ENCODE measurements at regions not wholly inside any gene's neighbourhood (a gene's known extent, or its start where the extent isn't known, plus 50 kb on each side); places are given as distances from the start of the nearest gene placed in this dataset.

- Histone ChIP-seq H3K9me3 (peaks cover 0 to 29% (median 0%) of the 10 kb centered on the region in 4 donors), H3K27ac (no peak overlapping the region), H3K4me3 (no peak overlapping the region), H3K36me3 (no peaks in the 10 kb centered on the region), H3K27me3 (no peaks in the 10 kb centered on the region), H3K4me1 (no peaks in the 10 kb centered on the region)
- 89 to 97% methylated on average over 1 of the region's 1 CpG for WGBS, 2 donors
- no peak for TF ChIP-seq POLR2A (IDR thresholded peaks at IDR 0.05)
- TF ChIP-seq, protein P1, sequence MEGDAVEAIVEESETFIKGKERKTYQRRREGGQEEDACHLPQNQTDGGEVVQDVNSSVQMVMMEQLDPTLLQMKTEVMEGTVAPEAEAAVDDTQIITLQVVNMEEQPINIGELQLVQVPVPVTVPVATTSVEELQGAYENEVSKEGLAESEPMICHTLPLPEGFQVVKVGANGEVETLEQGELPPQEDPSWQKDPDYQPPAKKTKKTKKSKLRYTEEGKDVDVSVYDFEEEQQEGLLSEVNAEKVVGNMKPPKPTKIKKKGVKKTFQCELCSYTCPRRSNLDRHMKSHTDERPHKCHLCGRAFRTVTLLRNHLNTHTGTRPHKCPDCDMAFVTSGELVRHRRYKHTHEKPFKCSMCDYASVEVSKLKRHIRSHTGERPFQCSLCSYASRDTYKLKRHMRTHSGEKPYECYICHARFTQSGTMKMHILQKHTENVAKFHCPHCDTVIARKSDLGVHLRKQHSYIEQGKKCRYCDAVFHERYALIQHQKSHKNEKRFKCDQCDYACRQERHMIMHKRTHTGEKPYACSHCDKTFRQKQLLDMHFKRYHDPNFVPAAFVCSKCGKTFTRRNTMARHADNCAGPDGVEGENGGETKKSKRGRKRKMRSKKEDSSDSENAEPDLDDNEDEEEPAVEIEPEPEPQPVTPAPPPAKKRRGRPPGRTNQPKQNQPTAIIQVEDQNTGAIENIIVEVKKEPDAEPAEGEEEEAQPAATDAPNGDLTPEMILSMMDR (IDR thresholded peaks at IDR 0.05): no peak
- no peak for TF ChIP-seq EP300 (IDR thresholded peaks at IDR 0.05)
- no peak for DNase-seq (ENCODE audit: low spot score in 2 of 2)
Measured at GRCh38 chr10:108014902-108015177, 850.3 kb upstream of the SORCS1 start.

GRCh38 chr10:108014145-108014901 is 849.8 kb upstream of the SORCS1 start:
- 75 to 86% methylated on average over 4 of the region's 4 CpGs for WGBS, 2 donors
- DNase-seq (ENCODE audit: low spot score in 2 of 2): no peak
- no peak overlapping the region for H3K4me3 ChIP-seq

DNA sequence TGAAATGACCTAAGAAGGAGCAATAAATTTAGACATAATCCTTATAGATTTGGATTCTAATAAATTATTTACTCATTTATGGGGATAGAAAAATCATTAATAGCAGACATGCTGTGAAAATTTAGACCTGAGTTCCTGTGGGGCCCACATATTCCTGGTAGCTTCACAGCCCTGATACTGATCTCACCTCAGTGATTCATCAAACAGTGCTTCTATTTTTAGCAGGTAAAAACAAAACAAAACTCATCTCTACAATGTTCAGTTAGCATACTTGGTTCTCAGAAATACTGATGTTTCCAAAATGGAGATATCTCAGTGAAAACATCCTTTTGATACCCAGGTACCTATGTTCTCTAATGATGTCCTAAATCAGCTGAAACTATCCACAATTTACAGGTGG is 841.1 kb upstream of the SORCS1 start:
- Histone ChIP-seq H3K4me3 (no peak overlapping the region), H3K4me1 (no peaks in the 10 kb centered on the region), H3K36me3 (no peaks in the 10 kb centered on the region), H3K9me3 (peaks cover 0 to 10% (median 0%) of the 10 kb centered on the region in 4 donors), H3K27me3 (no peaks in the 10 kb centered on the region), H3K27ac (no peak overlapping the region)
- no peak for DNase-seq (ENCODE audit: low spot score in 2 of 2)
- no peak for TF ChIP-seq EP300 (IDR thresholded peaks at IDR 0.05)
- no peak for TF ChIP-seq POLR2A (IDR thresholded peaks at IDR 0.05)

More at GRCh38 chr10:108014145-108014901, 849.8 kb upstream of the SORCS1 start:
- Histone ChIP-seq H3K27ac (no peak overlapping the region), H3K9me3 (peaks cover 0 to 24% (median 0%) of the 10 kb centered on the region in 4 donors), H3K4me1 (no peaks in the 10 kb centered on the region), H3K27me3 (no peaks in the 10 kb centered on the region), H3K36me3 (no peaks in the 10 kb centered on the region)
- no peak for TF ChIP-seq EP300 (IDR thresholded peaks at IDR 0.05)
- TF ChIP-seq, protein P1 (IDR thresholded peaks at IDR 0.05): no peak
- TF ChIP-seq POLR2A (IDR thresholded peaks at IDR 0.05): no peak

DNA sequence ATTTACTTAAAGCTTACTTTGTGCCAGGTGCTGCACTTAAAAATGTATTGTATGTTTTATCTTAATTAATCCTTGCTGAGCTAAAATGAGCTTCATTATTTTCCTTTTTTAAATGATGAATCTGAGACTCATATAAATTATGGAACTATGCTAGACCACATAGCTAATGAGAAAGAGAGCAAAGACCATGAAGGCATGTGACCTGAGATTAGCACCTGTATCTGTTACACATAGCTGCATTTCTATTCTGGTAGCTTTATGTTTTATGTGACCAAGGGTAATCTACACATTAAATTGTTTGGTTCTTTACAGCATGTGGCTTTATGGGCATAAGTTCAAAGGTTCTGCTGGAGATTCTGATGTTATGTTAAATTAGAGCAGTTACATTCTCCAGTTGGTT is 839.1 kb upstream of the SORCS1 start:
- H3K36me3 ChIP-seq: no peaks in the 10 kb centered on the region
- TF ChIP-seq POLR2A (IDR thresholded peaks at IDR 0.05) (no peak), EP300 (IDR thresholded peaks at IDR 0.05) (no peak)
- TF ChIP-seq, protein P1 (IDR thresholded peaks at IDR 0.05): no peak
- peaks cover 0 to 10% (median 0%) of the 10 kb centered on the region in 4 donors for H3K9me3 ChIP-seq
- no peaks in the 10 kb centered on the region for H3K27me3 ChIP-seq
- no peaks in the 10 kb centered on the region for H3K4me1 ChIP-seq
- no peak overlapping the region for H3K27ac ChIP-seq
- no peak overlapping the region for H3K4me3 ChIP-seq
- no peak for DNase-seq (ENCODE audit: low spot score in 2 of 2)

- Histone ChIP-seq H3K27me3 (no peaks in the 10 kb centered on the region), H3K4me3 (no peak overlapping the region)
- TF ChIP-seq EP300 (IDR thresholded peaks at IDR 0.05) (no peak), POLR2A (IDR thresholded peaks at IDR 0.05) (no peak)
- TF ChIP-seq, protein P1 (IDR thresholded peaks at IDR 0.05): no peak
Measured at GRCh38 chr10:108003061-108003460, 838.6 kb upstream of the SORCS1 start.

DNA sequence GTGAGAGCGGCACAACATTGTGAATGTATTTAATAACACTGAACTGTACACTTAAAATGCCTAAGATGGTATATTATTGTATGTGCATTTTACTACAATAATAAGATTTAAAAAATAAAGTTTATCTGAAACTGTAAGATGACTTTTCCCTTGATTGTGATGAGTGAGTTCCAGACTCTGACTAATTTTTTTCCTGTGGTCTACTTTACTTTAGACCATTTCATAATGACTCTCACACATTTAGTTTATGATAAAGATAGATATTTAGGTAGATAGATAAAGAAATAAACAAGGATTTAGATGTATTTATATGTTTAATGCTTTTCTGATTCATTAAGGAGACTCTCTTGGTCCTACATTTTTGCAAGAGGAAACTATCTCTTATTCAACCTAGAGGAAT is 835.9 kb upstream of the SORCS1 start:
- TF ChIP-seq, protein P1 (IDR thresholded peaks at IDR 0.05): no peak
- TF ChIP-seq EP300 (IDR thresholded peaks at IDR 0.05) (no peak), POLR2A (IDR thresholded peaks at IDR 0.05) (no peak)
- H3K27ac ChIP-seq: no peak overlapping the region
- H3K4me3 ChIP-seq: no peak overlapping the region
- DNase-seq (ENCODE audit: low spot score in 2 of 2): no peak
- no peaks in the 10 kb centered on the region for H3K36me3 ChIP-seq
- 57 to 59% methylated on average over 1 of the region's 1 CpG for whole genome bisulfite sequencing, 2 donors
- no peaks in the 10 kb centered on the region for H3K27me3 ChIP-seq
- no peaks in the 10 kb centered on the region for H3K4me1 ChIP-seq
- H3K9me3 ChIP-seq: no peaks in the 10 kb centered on the region

More at GRCh38 chr10:108003061-108003460, 838.6 kb upstream of the SORCS1 start:
- no peaks in the 10 kb centered on the region for H3K36me3 ChIP-seq
- H3K4me1 ChIP-seq: no peaks in the 10 kb centered on the region
- peaks cover 0 to 8% (median 0%) of the 10 kb centered on the region in 4 donors for H3K9me3 ChIP-seq
- DNase-seq (ENCODE audit: low spot score in 2 of 2): no peak
- H3K27ac ChIP-seq: no peak overlapping the region

Data from tibial nerve (tissue), 4 donors.